Left colon (tissue), 2 donors: ENCODE measurements at regions not wholly inside any gene's neighbourhood (a gene's known extent, or its start where the extent isn't known, plus 50 kb on each side); places are given as distances from the start of the nearest gene placed in this dataset.

Experiments
- ATAC-seq: fragments of 200-7000 bp; cut with Tn5 transposase; one replicate; pipeline ENCODE4 v1.9.1; 2020; ENCODE audit warnings: mild to moderate bottlenecking, moderate library complexity
- DNase-seq, 2 donors: peaks; one replicate each; pipeline ENCODE4 v3.0.0-alpha.2; 2020
- intact Hi-C, 2 donors: fragments of 100-400 bp; cut with DNase I in 1 of 2; cut with micrococcal nuclease in 1 of 2; formaldehyde crosslinking; loops; one replicate each; pipeline versions ENCODE4 v1.11.2 to v1.14.0; 2022; cut with DNase I, micrococcal nuclease
- donor health status: DM: no; HTN: no; CAD: no.
- donor health status: DM: yes; HTN: yes; CAD: no.

GRCh38 chr3:132230156-132231000 lies 86.8 kb upstream of the ACP3 start:
- no peak for ATAC-seq
- DNase-seq: no peak
- intact Hi-C loops: no loop called here

GRCh38 chr3:132231633-132232032 lies 85.6 kb upstream of the ACP3 start:
- no peak for ATAC-seq
- DNase-seq: no peak
- intact Hi-C loops: no loop called here

- intact Hi-C loops: no loop called here
- no peak for DNase-seq
- no peak for ATAC-seq
These were observed 84.9 kb upstream of the ACP3 start for GRCh38 chr3:132232231-132232792.

- DNase-seq (no peak), ATAC-seq (no peak)
- intact Hi-C loops: no loop called here
These were observed 80.2 kb upstream of the ACP3 start for GRCh38 chr3:132236701-132237651.

GRCh38 chr3:132237652-132238032 lies 79.6 kb upstream of the ACP3 start:
- intact Hi-C loops: no loop called here
- DNase-seq (no peak), ATAC-seq (no peak)

- intact Hi-C loops: no loop called here
- ATAC-seq: no peak
- no peak for DNase-seq
These were observed 77.6 kb upstream of the ACP3 start for GRCh38 chr3:132239587-132239986.

- ATAC-seq (no peak), DNase-seq (no peak)
- intact Hi-C loops: no loop called here
These were observed 75.3 kb upstream of the ACP3 start for GRCh38 chr3:132241776-132242514.

GRCh38 chr3:132242790-132243189 lies 74.4 kb upstream of the ACP3 start:
- no peak for DNase-seq
- ATAC-seq: no peak
- intact Hi-C loops: no loop called here

- intact Hi-C loops: no loop called here
- DNase-seq (no peak), ATAC-seq (no peak)
These were observed 71.6 kb upstream of the ACP3 start for GRCh38 chr3:132245552-132246142.

- intact Hi-C loops: no loop called here
- DNase-seq (no peak), ATAC-seq (peak; percentile 70)
These were observed 71.0 kb upstream of the ACP3 start for GRCh38 chr3:132246212-132246611.

GRCh38 chr3:132247211-132247610 lies 70.0 kb upstream of the ACP3 start:
- ATAC-seq (no peak), DNase-seq (no peak)
- intact Hi-C loops: no loop called here

- ATAC-seq (no peak), DNase-seq (no peak)
- intact Hi-C loops: no loop called here
These were observed 68.7 kb upstream of the ACP3 start for GRCh38 chr3:132248490-132248889.

- DNase-seq (peak in 1 of 2 donors; percentile 19), ATAC-seq (peak; percentile 74)
- intact Hi-C loops: loop anchor here in 1 of 2 donors (5.0 kb wide), 1 partner anchor 89 kb away; no protein-coding TSS in a partner anchor
These were observed 63.8 kb upstream of the ACP3 start for GRCh38 chr3:132253262-132253878.

GRCh38 chr3:132254076-132254755 lies 63.0 kb upstream of the ACP3 start:
- DNase-seq: no peak
- no peak for ATAC-seq
- intact Hi-C loops: loop anchor here in 1 of 2 donors (5.0 kb wide), 1 partner anchor 88 kb away; no protein-coding TSS in a partner anchor

- no peak for DNase-seq
- intact Hi-C loops: no loop called here
- ATAC-seq: no peak
These were observed 62.0 kb upstream of the ACP3 start for GRCh38 chr3:132255041-132255745.

GRCh38 chr3:132256989-132257388 lies 60.2 kb upstream of the ACP3 start:
- DNase-seq (peak in 1 of 2 donors; percentile 12), ATAC-seq (peak; percentile 69)
- intact Hi-C loops: no loop called here

- no peak for DNase-seq
- intact Hi-C loops: no loop called here
- no peak for ATAC-seq
These were observed 55.7 kb upstream of the ACP3 start for GRCh38 chr3:132261506-132261905.
